ENCODE measurements at regions not wholly inside any gene's neighbourhood (a gene's known extent, or its start where the extent isn't known, plus 50 kb on each side); places are given as distances from the start of the nearest gene placed in this dataset.

DNA sequence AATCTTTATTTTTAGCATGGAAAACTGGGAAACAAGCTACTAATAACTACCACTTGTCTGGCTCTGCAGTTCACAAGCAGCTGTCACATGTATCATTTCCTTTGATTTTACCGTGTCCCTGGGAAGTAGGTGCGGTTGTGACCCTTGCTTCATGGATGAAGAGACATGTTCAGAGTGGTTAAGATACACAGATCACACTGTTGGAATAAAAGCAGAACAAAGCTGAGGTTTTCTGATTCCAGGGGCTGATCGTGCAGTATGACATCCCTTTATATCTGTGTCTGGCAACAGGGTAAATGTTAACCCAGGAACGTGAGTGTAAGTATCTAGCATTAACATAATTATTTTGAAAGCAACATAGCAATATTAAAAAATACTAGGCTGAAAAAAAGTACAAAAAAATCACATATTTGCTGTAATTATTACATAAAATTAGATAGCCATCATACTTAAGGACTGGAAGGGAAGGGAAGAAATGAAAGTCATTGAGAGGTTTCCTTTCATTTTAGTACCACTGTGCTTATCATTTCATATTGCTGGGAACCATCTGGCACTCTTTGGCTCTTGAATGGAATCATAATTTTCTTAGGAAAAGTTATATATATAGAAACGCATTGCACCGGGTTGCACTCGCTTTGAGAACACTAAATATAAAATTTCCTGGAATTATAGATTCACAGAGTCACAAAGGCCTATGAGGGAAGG is 62.8 kb upstream of the PAXBP1 start:
- Histone ChIP-seq H3K36me3 (no peaks in the 10 kb centered on the region), H3K4me1 (no peaks in the 10 kb centered on the region), H3K27ac (no peak overlapping the region), H3K27me3 (peaks cover 7% of the 10 kb centered on the region), H3K9me3 (no peaks in the 10 kb centered on the region), H3K4me3 (no peak overlapping the region)
- no peak for DNase-seq (ENCODE audit: low spot score in 2 of 2)
- WGBS: 75% methylated on average over 7 of the region's 7 CpGs
- no peak for TF ChIP-seq CTCF (IDR thresholded peaks at IDR 0.05)
- no peak for TF ChIP-seq POLR2A (IDR thresholded peaks at IDR 0.05)

DNA sequence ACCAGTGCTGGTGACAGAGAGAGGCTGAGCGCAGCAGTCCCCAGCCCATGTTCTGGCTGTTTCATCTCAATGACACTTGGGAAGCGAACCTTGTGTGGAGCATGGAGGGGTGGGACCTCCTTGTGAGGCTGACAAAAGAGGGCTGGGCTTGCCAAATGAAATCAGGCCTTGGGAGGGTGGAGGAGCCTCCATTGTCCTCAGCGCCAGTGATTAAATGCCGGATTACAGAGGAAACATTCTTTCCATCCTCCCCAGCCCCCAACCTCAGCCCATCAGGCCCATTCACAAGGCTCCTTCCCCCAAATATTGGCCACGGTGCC is 63.3 kb upstream of the PAXBP1 start:
- Histone ChIP-seq H3K4me3 (no peak overlapping the region), H3K36me3 (no peaks in the 10 kb centered on the region), H3K27me3 (peaks cover 7% of the 10 kb centered on the region), H3K9me3 (no peaks in the 10 kb centered on the region), H3K27ac (no peak overlapping the region), H3K4me1 (no peaks in the 10 kb centered on the region)
- no peak for TF ChIP-seq EP300 (IDR thresholded peaks at IDR 0.05)
- no peak for TF ChIP-seq CTCF (IDR thresholded peaks at IDR 0.05)
- no peak for TF ChIP-seq POLR2A (IDR thresholded peaks at IDR 0.05)
- TF ChIP-seq POLR2AphosphoS5 (IDR thresholded peaks at IDR 0.05): no peak
- 78% methylated on average over 5 of the region's 5 CpGs for WGBS
- no peak for DNase-seq (ENCODE audit: low spot score in 2 of 2)

GRCh38 chr21:32842146-32842545 is 70.6 kb upstream of the PAXBP1 start:
- Histone ChIP-seq H3K36me3 (no peaks in the 10 kb centered on the region), H3K4me1 (no peaks in the 10 kb centered on the region), H3K9me3 (no peaks in the 10 kb centered on the region), H3K27ac (no peak overlapping the region), H3K4me3 (no peak overlapping the region), H3K27me3 (peaks cover 3% of the 10 kb centered on the region)
- WGBS: 97% methylated on average over 1 of the region's 1 CpG
- no peak for DNase-seq (ENCODE audit: low spot score in 2 of 2)
- TF ChIP-seq POLR2AphosphoS5 (IDR thresholded peaks at IDR 0.05) (no peak), EP300 (IDR thresholded peaks at IDR 0.05) (no peak), POLR2A (IDR thresholded peaks at IDR 0.05) (no peak)

DNA sequence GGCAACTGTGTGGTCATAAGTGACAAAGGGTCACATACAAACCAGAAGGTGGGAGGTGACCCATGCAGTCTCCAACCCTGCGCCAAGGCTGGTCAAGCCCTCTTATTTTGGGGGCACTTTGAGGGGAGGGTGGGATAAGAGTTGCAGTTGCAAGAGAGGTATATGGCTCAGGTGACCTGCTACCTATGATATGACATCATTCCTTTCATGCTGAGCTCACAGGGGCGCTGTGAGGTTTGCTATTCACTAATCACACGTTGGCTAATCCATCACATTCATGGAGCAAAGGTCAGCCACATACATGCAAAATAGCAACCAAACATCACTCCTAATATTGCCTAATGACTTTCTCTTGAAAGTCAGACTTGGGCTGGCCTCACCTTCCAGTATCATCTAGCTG is 72.0 kb upstream of the PAXBP1 start:
- Histone ChIP-seq H3K27ac (no peak overlapping the region), H3K27me3 (peaks cover 5% of the 10 kb centered on the region), H3K4me1 (no peaks in the 10 kb centered on the region), H3K9me3 (no peaks in the 10 kb centered on the region), H3K36me3 (no peaks in the 10 kb centered on the region), H3K4me3 (no peak overlapping the region)
- no peak for DNase-seq (ENCODE audit: low spot score in 2 of 2)
- WGBS: 85% methylated on average over 3 of the region's 3 CpGs
- no peak for TF ChIP-seq POLR2AphosphoS5 (IDR thresholded peaks at IDR 0.05)
- no peak for TF ChIP-seq POLR2A (IDR thresholded peaks at IDR 0.05)
- TF ChIP-seq CTCF (IDR thresholded peaks at IDR 0.05): no peak
- no peak for TF ChIP-seq EP300 (IDR thresholded peaks at IDR 0.05)

- Histone ChIP-seq H3K4me3 (no peak overlapping the region), H3K4me1 (no peaks in the 10 kb centered on the region), H3K27me3 (peaks cover 8% of the 10 kb centered on the region), H3K9me3 (no peaks in the 10 kb centered on the region), H3K36me3 (no peaks in the 10 kb centered on the region), H3K27ac (no peak overlapping the region)
- 69% methylated on average over 1 of the region's 1 CpG for WGBS
- DNase-seq (ENCODE audit: low spot score in 2 of 2): no peak
- TF ChIP-seq EP300 (IDR thresholded peaks at IDR 0.05) (no peak), CTCF (IDR thresholded peaks at IDR 0.05) (no peak), POLR2A (IDR thresholded peaks at IDR 0.05) (no peak), POLR2AphosphoS5 (IDR thresholded peaks at IDR 0.05) (no peak)
These were observed 72.5 kb upstream of the PAXBP1 start for GRCh38 chr21:32844076-32844475.

Data from suprapubic skin (tissue), 4 donors.